NCI-H345 treated with DMSO at 0.1 percent for 48 hours (cell line): ENCODE measurements at regions not wholly inside any gene's neighbourhood (a gene's known extent, or its start where the extent isn't known, plus 50 kb on each side); places are given as distances from the start of the nearest gene placed in this dataset.

Experiments
- DNase-seq: peaks from one replicate; lab custom pipeline; 2025; ENCODE audit not compliant: unreplicated experiment; lab: John Stamatoyannopoulos, UW

DNA sequence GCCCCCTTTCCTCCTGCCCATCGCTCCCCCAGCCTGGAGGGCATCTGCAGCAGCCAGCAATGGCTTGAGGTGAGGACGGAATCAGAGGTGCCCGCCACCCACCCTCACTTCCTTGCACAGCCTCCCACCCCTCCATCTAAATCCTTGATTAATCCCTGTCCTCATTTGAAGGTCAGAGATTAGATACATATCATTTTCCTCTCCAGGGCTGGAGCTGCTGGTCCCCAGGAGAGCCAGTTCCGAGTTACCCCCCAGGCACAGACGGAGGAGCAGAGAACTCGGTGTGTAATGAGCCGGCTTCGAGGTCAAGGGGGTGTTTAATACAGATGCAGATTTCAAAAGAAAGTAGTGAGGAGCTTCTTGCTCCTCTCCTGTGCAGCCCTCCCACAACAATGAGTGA, 542.1 kb downstream of the MN1 start:
- DNase-seq, result no peak

DNA sequence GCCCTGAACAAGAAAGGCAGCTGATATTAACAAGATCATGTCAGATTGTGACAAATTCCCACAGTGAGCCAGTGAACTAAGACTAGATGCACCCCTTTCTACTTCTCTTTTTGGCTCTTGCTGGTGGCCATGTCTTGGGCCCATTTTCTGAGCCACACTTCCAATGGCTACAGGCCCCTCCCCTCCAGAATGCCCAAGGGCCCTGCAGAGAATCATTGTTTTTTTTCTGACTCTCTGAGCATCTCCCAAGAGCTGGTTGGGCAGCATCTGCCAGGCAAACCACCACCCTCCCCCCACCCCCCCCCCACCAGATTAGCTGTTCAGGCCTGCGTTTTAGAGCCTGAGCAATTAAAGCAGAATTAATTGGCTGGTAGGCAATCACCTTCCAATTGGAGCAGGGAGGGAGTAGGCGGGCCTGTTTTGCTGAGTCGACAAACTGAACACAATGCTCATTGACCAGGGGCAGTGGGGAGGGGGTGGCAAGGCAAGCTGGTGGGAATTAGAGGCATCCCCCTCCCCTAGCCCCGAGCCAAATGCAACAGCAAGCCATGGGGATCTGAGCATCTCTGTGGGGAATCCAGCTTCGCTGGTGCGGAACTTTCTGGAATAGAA, 541.4 kb downstream of the MN1 start:
- DNase-seq, result no peak

DNA sequence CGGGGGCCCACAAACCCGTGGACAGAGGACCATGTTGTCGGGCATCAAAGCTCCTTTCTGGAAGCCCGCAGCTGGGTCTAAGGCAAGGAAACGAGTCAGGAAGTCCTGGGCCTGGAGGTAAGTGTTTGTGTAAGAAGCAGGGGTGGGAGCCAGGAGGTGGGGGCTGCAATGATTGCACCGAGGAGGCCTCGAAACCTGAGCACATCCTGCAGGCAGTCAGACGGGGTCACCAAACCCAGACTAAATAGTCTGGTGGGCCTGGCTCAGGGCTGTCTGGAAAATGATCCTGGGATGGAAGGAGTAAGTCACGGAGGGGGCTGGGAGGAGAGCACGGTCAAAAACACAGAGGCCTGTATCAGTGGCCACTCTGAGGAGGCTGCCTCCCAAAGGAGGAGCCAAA, 539.2 kb downstream of the MN1 start:
- no peak for DNase-seq

DNA sequence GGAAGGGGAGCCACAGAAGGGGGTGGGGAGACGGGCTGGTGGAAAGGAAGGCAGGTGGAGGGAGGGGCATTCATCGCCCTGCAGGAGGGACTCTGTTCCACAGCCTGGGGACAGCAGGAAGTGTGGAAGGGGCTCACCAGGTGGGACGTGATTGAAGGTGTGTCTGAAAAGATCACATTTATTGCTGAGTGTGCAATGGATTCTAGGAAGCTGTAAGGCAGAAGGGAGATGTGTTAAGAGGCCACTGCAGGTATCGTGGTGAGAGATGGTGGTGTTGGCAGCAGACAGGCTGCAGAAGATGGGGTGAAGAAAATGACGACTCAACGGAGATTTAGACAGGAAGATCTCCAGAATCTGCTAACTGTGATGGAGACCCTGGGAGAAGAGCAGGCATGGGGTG, 537.4 kb downstream of the MN1 start:
- no peak for DNase-seq

DNA sequence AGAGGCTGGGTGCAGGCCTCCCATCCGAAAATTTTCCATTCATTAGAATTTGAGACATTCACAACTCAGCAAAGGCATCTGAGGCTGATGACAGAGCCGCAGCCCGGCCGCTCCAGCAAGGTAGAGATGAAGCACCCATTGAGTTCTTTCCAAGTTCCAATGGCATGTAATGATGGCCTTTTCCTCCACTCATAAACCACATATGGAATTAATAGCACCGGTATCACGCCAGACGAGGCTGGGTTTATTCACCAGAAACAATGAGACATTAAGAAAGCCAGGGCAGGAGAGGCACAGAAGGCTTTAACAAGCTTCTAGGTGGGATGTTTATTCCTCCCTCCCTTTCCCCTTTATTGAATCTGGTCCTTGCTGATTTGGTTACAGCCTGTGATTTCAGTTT, 534.4 kb downstream of the MN1 start:
- no peak for DNase-seq

DNA sequence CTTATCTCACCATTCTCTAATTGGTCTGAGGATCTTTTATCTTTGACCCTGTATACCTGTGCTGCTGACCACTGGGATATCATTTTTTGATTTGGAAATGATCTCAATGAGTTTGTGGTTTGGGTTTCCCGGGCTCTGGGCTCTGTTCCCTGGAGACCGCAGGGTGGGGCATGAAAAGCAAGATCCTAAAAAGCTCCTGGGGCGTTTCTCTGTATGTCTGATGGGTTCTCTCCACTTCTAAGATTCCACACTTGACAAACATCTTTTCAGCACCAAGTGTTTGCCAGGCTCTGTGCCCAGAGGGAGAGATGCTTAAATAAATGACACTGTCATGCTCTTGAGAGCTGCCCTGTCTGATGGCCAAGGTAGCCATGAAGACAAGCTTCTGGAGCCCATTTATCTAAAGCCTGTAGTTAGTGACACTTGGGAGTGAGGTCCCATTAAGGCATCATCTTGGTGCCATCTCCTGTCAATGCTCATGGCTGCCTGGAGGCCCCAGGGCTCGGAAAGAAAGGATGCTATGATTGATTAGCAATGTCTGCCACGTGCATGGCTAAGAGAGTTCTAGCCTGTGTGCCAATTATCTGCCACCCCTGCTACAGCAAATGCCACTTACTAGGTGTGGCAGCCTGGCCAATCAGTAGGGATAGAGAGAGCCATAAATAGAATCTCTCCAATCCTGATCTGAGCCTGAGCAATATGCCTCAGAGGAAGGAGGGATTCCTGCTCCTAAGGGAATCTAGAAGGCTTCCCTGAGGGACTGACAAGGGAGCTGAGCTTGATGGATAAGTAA, 531.6 kb downstream of the MN1 start:
- DNase-seq, result no peak

DNA sequence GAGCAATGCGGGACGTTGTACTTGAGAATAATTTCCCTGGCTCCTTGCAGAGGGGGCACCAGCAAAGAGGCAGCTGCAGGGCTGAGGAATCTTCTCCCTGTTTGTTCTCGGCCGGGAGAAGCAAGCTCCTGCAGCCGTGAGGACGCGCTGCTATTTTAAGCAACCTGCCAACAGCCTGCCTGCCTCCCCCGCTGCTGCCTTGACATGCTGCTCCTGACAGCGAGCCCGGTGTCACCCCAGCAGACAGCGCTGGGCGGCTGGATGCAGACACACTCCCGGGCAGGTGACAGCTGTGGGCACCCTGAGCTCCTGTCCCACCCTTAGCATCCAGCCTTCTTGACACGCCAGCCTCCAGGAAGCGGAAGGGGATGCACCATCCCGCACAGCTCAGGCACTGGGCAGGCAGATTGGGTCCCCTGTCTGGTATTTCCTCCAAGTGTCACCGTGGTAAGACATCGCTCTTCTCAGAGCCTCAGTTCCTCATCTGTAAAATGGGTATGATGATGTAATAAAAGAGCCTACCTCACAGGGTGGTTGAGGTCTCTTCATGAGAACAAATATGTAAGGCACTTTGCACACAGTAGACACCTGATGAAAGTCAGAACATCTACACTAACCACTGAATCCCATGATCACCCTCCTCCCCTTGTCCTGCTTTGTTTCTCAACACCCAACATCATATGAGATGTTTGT, 530.6 kb downstream of the MN1 start:
- no peak for DNase-seq

DNA sequence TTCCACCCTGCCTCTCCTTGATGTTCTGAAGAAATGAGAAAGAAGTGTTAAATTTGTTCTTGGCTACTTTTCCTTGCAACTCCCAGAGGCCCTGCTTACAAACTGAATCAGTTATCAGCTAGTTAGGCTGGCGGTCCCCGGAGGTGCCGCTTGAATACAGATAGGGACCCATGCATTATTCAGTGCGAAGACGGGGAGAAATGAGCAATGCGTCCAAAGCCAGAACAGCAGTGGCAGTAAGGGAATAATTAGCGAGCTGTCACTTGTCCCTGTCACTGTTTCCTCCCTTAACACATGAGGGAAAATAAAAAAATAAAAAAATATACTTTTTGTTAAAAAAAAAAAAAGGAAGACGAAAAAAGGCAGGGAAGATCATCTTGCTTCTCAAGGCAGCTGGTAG, 528.1 kb downstream of the MN1 start:
- DNase-seq, result no peak

DNA sequence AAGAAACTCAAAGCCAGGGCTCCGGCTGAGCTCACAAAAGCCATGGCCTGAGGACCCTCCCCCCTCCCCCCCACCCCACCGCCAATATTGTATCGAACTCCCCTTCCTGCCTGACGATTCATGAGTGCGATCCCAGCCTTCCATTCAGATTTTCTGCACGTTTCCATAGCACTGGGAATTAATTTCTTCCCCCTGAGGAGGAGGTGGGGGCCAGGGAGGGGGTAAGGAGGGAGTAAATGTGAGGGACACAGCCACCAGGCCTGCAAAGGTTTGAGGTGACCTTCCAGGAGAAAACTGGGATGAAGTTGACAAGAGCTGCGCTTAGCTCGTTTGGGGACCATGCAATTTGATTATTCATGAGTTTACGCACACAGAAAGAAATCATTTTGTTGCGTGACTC, 527.7 kb downstream of the MN1 start:
- DNase-seq, result no peak

DNA sequence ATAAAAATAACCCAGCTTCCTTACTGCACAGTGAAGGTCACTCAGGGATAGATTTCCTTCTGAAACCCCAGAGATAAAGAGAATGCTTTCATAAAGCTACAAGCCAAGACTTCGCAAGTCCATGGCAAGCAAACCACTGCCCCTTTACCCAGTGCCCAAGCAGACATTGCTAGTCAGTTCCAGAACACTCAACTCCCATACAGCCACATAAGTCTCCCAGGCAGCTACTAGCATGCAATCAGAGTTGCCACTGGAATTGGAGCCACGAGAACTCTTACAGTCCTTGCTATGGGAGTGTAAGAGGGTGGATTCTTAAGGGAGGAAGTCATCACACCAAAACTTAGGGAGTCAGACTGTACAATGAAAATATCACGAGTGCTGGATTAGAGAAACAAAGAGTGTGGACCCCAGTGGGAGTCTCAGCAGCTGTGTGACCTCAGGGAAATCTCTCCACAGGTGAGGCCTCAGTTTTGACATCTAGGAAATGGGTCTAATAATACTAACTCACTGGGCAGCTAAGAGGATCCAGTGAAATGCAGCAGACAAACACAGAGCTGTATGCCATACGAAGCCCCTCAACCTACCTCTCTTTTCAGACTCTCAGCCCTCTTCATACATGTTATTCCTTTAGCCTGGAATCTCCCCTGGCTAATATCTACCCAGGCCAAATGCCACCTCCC, 526.6 kb downstream of the MN1 start:
- DNase-seq, result no peak

DNA sequence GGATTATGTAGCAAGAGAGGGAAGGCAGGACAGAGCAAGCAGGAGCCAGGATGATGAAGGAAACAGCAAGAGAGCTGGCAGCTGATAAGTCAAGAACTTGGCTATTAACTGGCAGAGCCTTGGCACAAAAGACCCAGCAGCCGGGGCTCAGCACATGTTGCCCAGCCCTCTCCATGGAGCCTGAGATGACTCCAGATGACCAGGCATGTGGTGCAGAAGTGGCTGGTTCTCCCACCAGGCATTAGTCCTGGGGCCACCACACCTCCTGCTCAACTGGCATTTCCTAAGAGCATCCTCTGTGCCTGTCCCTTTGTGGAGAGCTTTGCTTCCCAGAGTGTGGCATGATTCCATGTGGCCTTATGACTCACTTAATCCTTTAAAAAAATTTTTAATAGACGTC, 522.6 kb downstream of the MN1 start:
- DNase-seq, result no peak

DNA sequence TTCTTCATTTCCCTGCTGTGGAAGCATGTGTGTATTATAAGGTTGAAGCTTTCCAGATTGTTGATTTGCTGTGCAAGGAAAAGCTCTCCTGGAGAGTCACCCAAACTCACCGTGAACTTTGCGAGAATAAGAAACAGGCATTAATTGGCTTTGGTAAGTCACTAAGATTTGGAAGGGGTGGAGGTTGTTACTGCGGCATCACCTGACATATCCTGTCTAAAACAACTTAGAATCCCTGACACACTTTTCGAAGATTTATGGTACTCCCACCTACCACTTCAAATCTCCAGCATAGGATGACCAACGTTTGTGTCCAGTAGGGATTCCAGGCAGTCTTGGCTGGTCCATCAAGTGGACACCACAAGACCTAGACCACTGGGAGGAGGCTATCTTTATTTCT, 518.3 kb downstream of the MN1 start:
- DNase-seq, result no peak

DNA sequence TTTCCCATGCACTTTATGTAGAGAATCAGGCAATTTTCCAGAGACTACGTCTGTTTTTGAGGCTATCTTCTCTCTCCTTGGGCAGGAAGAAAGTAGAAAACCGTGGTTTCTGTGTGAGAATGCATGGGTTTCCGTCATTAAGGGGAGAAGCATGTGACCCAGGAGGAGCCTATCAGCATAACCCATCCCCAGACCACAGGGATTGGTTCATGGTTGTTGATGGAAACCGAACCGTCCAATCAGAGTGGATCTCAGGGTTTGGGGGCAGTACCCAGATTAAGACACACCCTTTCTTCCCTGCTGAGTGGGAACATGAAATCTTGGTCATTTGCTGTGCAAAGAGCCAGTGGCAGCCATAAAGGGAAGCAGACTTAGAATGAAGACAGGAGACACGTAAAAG, 517.8 kb downstream of the MN1 start:
- DNase-seq, result no peak

DNA sequence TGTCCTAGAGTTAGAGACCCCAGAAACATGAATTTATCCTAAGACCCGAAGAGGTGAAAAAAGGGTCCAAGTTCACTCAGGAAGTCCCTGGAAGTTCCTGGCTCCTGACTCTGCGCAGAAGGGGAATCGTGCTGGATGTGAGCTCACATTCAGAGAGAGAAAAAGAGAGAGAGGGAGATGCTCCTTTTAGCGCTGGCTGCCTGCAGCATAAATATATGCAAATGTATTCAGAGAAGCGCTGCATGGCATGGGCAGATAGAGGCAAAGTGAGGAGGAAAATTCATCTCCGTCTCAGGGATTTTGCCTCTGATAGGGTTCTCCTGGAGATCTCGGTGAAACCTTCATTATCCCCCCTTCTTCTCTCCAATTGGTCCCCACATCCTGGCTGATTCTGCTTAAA, 517.2 kb downstream of the MN1 start:
- DNase-seq, result no peak

DNA sequence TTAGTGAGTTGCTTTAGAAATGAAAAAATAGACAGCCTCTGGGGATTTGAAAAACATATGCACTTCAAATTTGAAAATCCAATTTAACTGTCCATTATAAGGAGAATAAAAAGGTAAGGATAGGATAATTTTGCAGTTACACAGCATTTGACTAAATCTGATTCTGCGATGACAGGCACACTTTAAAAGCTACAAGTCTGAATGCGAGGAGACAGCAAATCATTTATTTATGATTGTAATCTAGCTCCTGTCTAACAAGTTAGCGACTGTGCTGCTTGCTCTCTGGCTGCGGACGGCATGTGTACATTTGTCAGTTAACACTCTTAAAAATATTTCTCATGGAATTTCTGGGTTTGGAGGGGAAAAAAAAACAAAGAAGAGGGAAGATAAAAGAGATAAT, 514.8 kb downstream of the MN1 start:
- DNase-seq, result no peak

DNA sequence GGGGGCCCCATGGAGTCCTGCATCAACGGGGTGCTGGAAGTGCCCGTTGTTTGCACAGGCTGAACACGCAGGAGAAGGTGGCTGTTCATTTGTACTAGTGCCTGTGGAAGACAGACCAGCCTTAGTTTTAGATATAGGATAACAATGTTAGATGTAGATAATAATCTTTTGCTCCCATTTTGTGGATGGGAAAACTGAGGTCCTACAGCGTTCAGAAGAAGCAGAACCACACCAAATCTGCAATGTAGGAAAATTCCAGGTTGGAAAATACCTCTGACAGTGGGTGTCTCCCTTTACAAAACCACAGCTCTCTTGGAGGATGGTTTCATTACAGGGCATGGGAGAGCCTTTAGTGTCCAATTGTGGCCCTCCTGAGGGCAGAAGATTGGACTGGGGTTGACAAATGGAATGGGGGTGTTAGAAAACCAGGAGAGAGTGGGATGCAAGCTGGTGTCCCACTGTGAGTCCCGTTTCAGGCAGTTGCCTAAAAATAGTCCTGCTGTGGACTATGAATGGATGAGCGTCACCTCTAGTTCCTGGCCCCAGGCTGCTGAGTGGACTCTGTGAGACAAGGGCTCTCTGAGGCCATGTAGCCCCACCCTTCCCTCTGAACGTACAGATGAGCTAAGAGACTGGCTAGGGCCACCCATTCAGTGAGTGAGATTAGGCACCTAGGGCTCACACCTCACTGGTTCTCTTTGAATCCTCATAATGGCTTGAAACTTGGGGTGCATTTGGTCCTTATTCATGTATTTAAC, 508.8 kb downstream of the MN1 start:
- no peak for DNase-seq

DNA sequence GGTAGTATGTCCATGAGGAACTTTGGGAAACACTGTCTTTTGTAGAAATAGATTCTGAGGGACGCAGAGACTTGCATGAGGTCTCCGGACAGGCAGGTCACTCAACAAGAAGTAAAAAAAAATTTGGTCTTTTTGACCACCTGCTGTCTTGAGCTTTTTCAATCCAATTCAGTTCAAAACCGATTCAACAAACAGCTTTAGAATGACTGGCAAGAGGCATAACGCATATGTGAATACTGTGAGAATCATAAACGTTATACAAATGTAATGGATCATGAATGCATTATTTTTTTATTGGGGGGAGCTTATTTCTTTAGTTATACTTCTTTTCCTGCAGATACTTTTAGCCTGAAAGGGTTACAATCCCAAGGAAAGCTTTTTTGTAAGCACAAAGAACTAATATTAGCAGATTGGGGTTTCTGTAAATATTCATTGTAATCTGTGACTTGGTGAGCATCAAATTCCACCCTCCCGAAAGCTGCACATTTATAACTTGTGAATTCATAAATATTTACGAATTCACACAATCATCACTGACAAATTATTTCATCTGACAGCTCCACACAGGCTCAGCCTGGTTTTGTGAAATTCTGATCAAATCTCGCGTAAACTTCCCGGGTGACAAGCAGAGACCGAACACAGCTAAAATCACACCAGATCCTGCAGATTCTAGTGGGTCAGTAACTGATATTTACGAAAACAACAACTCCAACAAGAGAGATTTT, 507.7 kb downstream of the MN1 start:
- DNase-seq, result no peak

DNA sequence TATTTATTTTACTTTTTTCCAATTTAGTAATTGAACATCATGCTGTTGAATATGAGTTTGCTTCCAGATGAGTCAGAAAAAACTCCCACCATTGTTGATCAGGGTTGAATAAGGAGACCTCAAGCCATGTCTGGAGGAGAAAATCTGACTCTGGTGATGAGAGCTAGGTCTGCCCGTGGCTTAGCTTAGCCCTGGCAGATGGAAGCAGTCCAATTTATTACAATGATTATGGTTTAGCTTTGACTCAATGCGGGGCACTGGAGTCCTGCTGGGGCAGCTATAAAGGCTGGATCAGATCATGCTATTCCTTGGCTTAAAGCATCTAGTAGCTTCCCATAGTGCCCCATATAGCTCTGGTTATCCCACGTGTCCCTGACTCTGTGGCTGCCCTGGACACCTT, 506.5 kb downstream of the MN1 start:
- DNase-seq, result no peak

DNA sequence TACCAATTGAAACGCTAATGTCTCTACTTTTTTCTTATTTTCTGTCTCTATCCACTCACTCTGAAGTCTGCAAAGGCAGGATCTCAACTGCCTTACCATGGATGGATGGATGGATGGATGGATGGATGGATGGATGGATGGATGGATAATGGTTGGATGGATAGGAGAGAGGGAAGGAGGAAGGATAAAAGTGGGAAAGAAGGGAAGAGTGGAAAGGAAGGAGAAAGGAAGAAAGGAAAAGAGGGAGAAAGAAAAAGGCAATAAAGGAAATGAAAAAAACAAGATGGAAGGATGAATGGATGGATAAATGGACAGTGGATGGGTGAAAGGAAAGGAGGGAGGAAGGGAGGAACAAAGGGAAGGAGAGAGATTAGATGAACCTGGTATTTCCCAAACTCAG, 506.0 kb downstream of the MN1 start:
- DNase-seq, result no peak

DNA sequence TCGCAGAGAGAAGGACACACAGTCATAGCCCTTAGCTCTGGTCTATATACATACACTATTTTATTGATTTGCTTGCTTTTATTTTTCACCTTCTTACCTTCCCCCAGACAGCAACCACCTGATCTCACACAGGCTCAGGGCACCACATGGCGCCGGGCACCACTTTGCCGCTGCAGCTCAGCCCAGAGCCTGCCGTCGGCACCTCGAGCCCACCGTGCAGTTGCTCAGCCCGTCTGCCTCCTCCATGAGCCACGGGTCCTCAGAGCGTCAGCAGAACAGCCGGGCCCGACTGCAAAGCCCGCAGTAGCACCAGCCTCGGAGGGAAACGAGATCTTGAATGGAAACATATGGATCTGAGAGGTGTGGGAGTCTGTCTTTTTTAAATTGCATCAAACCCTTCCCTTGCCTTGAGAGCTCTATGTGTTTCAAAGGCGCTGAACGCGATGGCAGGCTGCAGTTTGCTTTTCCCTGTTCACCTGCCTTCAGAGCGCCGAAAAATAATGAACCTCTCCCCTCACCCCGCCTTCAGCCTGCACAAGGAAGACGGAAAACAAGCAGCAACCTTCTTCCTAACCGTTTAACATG, 505.4 kb downstream of the MN1 start:
- DNase-seq, result no peak
